ENCODE measurements at regions not wholly inside any gene's neighbourhood (a gene's known extent, or its start where the extent isn't known, plus 50 kb on each side); places are given as distances from the start of the nearest gene placed in this dataset.

- TF ChIP-seq, protein P1, sequence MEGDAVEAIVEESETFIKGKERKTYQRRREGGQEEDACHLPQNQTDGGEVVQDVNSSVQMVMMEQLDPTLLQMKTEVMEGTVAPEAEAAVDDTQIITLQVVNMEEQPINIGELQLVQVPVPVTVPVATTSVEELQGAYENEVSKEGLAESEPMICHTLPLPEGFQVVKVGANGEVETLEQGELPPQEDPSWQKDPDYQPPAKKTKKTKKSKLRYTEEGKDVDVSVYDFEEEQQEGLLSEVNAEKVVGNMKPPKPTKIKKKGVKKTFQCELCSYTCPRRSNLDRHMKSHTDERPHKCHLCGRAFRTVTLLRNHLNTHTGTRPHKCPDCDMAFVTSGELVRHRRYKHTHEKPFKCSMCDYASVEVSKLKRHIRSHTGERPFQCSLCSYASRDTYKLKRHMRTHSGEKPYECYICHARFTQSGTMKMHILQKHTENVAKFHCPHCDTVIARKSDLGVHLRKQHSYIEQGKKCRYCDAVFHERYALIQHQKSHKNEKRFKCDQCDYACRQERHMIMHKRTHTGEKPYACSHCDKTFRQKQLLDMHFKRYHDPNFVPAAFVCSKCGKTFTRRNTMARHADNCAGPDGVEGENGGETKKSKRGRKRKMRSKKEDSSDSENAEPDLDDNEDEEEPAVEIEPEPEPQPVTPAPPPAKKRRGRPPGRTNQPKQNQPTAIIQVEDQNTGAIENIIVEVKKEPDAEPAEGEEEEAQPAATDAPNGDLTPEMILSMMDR (conservative IDR thresholded peaks at IDR 0.05) = no peak
- H3K27ac ChIP-seq = no peak overlapping the region
Measured at GRCh38 chr2:128808462-128809258, 490.0 kb upstream of the HS6ST1 start.

- TF ChIP-seq, protein P1 (conservative IDR thresholded peaks at IDR 0.05) = no peak
- H3K27ac ChIP-seq = no peak overlapping the region
Measured at GRCh38 chr2:128809259-128809636, 490.6 kb upstream of the HS6ST1 start.

DNA sequence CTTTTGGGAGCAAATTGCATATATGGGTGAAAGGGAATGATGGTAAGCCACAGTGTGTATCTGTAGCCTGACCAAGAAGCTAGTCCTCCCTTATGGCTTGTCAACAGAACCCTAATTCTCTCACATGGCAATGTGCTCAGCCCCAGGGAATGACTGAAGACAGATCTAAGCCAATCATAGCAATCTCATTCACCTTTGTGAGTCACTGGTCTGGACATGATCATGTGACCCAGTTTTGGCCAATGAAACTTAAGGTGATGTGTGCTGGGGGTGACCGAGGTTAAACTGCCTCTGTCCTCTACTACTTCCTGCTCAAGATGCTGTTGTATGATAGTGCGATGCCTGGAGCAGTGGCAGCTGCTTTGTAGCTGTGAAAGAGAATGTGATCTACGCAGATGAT lies 491.2 kb upstream of the HS6ST1 start:
- no peak overlapping the region for H3K27ac ChIP-seq
- TF ChIP-seq, protein P1 (conservative IDR thresholded peaks at IDR 0.05) = no peak

- TF ChIP-seq, protein P1 (conservative IDR thresholded peaks at IDR 0.05) = no peak
- H3K27ac ChIP-seq = no peak overlapping the region
Measured at GRCh38 chr2:128812183-128812940, 493.7 kb upstream of the HS6ST1 start.

GRCh38 chr2:128813352-128814034 lies 494.8 kb upstream of the HS6ST1 start:
- TF ChIP-seq, protein P1 (conservative IDR thresholded peaks at IDR 0.05) = no peak
- H3K27ac ChIP-seq = no peak overlapping the region

GRCh38 chr2:128815248-128815647 lies 496.6 kb upstream of the HS6ST1 start:
- H3K27ac ChIP-seq = no peak overlapping the region
- TF ChIP-seq, protein P1 (conservative IDR thresholded peaks at IDR 0.05) = no peak

GRCh38 chr2:128817171-128817570 lies 498.5 kb upstream of the HS6ST1 start:
- TF ChIP-seq, protein P1 (conservative IDR thresholded peaks at IDR 0.05) = no peak
- no peak overlapping the region for H3K27ac ChIP-seq

Data from VCaP (cell line).